Smooth muscle cell (in vitro differentiated cells): ENCODE measurements at regions not wholly inside any gene's neighbourhood (a gene's known extent, or its start where the extent isn't known, plus 50 kb on each side); places are given as distances from the start of the nearest gene placed in this dataset.

Experiments
- DNase-seq: peaks from one replicate; lab custom pipeline; 2025; ENCODE audit not compliant: unreplicated experiment; lab: John Stamatoyannopoulos, UW
- H2AFZ ChIP-seq: fragments of 200-600 bp; sonication (generic); 2 replicates; pipeline ENCODE4 v1.6.0; 2016; ENCODE audit warnings: antibody characterized with exemption, low read depth, mild to moderate bottlenecking
- H3F3A ChIP-seq: fragments of 200-600 bp; sonication (generic); 2 replicates; pipeline ENCODE4 v1.6.0; 2017; ENCODE audit warnings: antibody characterized with exemption, low read depth
- H3K27ac ChIP-seq: fragments of 200-600 bp; sonication (generic); 2 replicates; pipeline ENCODE4 v1.5.1; 2016; ENCODE audit warnings: low read depth, mild to moderate bottlenecking
- H3K27me3 ChIP-seq: fragments of 200-600 bp; sonication (generic); 2 replicates; pipeline ENCODE4 v1.6.1; 2016; ENCODE audit warnings: low read depth, mild to moderate bottlenecking
- H3K36me3 ChIP-seq: fragments of 200-600 bp; sonication (generic); 2 replicates; pipeline ENCODE4 v1.5.1; 2016; ENCODE audit warnings: low read depth
- H3K4me1 ChIP-seq: fragments of 200-600 bp; sonication (generic); 2 replicates; pipeline ENCODE4 v1.5.1; 2016; ENCODE audit warnings: low read depth
- H3K4me2 ChIP-seq: fragments of 200-600 bp; sonication (generic); 2 replicates; pipeline ENCODE4 v1.6.0; 2016; ENCODE audit warnings: mild to moderate bottlenecking
- H3K4me3 ChIP-seq: fragments of 200-600 bp; sonication (generic); 2 replicates; pipeline ENCODE4 v1.5.1; 2016; ENCODE audit warnings: mild to moderate bottlenecking
- H3K79me2 ChIP-seq: fragments of 200-600 bp; sonication (generic); 2 replicates; pipeline ENCODE4 v1.6.0; 2016; ENCODE audit warnings: low read depth, mild to moderate bottlenecking
- H3K9ac ChIP-seq: fragments of 200-600 bp; sonication (generic); 2 replicates; pipeline ENCODE4 v1.6.0; 2016; ENCODE audit warnings: low read depth
- H3K9me3 ChIP-seq: fragments of 200-600 bp; sonication (generic); replicated peaks from 2 replicates; pipeline ENCODE4 v1.5.1; 2016; ENCODE audit warnings: low read depth
- H4K20me1 ChIP-seq: fragments of 200-600 bp; sonication (generic); 2 replicates; pipeline ENCODE4 v1.6.0; 2016; ENCODE audit warnings: low read depth
- WGBS: methylation state at CpG from one replicate; pipeline ENCODE4 v1.1.7; 2016; ENCODE audit warnings: low lambda C conversion rate; 5-methylcytosine and 5-hydroxymethylcytosine counted together
- TF ChIP-seq, protein P1 (sequence below): fragments of 200-600 bp; sonication (generic); IDR thresholded peaks from 2 replicates; pipeline ENCODE4 v1.5.1; 2017; ENCODE audit warnings: borderline replicate concordance, mild to moderate bottlenecking, antibody characterized with exemption; ENCODE audit not compliant: insufficient read depth, poor library complexity, severe bottlenecking

DNA sequence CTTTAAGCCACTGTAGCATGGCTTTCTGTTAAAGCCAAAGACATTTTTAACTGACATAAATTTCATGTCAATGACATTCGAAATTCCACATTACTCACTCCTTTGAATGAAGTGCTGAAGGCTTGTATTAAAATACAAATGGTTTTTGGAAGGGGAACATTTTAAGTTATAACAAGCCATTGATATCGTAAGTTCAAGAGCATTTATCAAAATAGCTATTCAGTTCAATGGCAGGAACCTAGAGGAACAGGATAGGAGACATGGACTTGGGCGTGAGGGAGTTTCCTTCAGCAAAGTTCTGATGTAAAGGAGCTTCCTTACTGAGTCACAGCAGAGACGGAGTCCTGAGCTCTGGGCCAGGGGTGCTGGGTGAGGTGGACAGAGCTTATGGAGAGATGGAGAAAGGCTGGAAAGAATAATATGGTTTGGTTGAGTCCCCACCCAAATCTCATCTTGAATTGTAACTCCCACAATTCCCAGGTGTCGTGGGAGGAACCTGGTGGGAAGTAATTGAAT, 631.8 kb downstream of the BNC2 start:
- Histone ChIP-seq H3K9ac (no peak overlapping the region), H3K4me2 (no peak overlapping the region), H3K36me3 (no peaks in the 10 kb centered on the region), H3K4me3 (no peak overlapping the region), H4K20me1 (no peaks in the 10 kb centered on the region), H3K79me2 (no peaks in the 10 kb centered on the region), H3K4me1 (peaks cover 15% of the 10 kb centered on the region), H2AFZ (no peak overlapping the region), H3K27me3 (no peaks in the 10 kb centered on the region), H3F3A (no peaks in the 10 kb centered on the region), H3K9me3 (no peaks in the 10 kb centered on the region), H3K27ac (no peak overlapping the region)
- TF ChIP-seq, protein P1, sequence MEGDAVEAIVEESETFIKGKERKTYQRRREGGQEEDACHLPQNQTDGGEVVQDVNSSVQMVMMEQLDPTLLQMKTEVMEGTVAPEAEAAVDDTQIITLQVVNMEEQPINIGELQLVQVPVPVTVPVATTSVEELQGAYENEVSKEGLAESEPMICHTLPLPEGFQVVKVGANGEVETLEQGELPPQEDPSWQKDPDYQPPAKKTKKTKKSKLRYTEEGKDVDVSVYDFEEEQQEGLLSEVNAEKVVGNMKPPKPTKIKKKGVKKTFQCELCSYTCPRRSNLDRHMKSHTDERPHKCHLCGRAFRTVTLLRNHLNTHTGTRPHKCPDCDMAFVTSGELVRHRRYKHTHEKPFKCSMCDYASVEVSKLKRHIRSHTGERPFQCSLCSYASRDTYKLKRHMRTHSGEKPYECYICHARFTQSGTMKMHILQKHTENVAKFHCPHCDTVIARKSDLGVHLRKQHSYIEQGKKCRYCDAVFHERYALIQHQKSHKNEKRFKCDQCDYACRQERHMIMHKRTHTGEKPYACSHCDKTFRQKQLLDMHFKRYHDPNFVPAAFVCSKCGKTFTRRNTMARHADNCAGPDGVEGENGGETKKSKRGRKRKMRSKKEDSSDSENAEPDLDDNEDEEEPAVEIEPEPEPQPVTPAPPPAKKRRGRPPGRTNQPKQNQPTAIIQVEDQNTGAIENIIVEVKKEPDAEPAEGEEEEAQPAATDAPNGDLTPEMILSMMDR, result no peak
- no peak for DNase-seq
- 95% methylated on average over 5 of the region's 5 CpGs for WGBS

DNA sequence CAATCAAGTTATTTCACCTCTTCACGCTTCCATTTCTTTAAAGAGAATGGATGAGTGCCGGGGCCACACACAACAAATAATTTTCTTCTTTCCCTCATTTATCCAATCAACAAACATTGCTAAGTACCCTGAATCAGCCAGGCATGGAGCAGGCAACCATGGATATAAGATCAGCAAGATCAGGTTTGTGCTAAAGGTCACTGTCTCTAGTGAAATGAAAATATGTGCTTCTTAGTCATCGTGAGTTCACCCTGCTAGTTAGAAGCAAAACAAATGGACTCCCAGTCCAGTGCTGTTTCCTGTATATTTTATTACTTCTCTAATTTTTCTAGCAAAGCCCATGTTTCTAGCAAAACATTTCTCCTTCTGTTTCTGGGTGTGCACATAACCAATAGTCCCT, 629.2 kb downstream of the BNC2 start:
- Histone ChIP-seq H3K9me3 (no peaks in the 10 kb centered on the region), H2AFZ (no peak overlapping the region), H3K36me3 (no peaks in the 10 kb centered on the region), H3K27me3 (no peaks in the 10 kb centered on the region), H3K4me2 (no peak overlapping the region), H4K20me1 (no peaks in the 10 kb centered on the region), H3K27ac (no peak overlapping the region), H3K9ac (no peak overlapping the region), H3F3A (no peaks in the 10 kb centered on the region), H3K4me1 (peaks cover 15% of the 10 kb centered on the region), H3K4me3 (no peak overlapping the region), H3K79me2 (no peaks in the 10 kb centered on the region)
- DNase-seq, result no peak
- TF ChIP-seq, protein P1, result no peak
- WGBS, result 75% methylated on average over 3 of the region's 3 CpGs

DNA sequence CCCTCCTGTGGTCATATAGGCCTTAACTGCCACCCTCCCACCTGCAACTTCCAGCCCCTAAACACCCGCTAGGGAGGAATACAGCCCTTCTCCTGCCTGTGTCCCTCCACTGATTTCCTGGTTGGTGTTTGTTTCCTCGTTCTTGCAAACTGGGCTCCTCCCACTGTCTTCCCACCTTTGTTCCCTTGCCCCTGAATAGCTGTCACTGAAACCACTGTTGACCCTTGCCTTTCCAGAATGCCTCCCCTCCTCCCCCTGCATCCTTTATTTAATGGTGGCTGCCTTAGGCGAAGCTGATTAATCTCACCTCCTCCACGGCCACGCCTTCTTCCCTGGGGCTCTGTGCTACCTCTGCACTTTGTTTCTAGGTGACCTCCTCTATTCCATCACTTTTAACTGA, 626.7 kb downstream of the BNC2 start:
- DNase-seq, result no peak
- Histone ChIP-seq H3K4me3 (no peak overlapping the region), H3K27ac (no peak overlapping the region), H3K9me3 (no peaks in the 10 kb centered on the region), H3K9ac (no peak overlapping the region), H3K4me1 (peaks cover 15% of the 10 kb centered on the region), H3K36me3 (no peaks in the 10 kb centered on the region), H4K20me1 (no peaks in the 10 kb centered on the region), H3F3A (peaks cover 12% of the 10 kb centered on the region), H3K4me2 (no peak overlapping the region), H3K79me2 (no peaks in the 10 kb centered on the region), H3K27me3 (no peaks in the 10 kb centered on the region), H2AFZ (no peak overlapping the region)
- TF ChIP-seq, protein P1, result no peak
- WGBS, result 62% methylated on average over 5 of the region's 5 CpGs

DNA sequence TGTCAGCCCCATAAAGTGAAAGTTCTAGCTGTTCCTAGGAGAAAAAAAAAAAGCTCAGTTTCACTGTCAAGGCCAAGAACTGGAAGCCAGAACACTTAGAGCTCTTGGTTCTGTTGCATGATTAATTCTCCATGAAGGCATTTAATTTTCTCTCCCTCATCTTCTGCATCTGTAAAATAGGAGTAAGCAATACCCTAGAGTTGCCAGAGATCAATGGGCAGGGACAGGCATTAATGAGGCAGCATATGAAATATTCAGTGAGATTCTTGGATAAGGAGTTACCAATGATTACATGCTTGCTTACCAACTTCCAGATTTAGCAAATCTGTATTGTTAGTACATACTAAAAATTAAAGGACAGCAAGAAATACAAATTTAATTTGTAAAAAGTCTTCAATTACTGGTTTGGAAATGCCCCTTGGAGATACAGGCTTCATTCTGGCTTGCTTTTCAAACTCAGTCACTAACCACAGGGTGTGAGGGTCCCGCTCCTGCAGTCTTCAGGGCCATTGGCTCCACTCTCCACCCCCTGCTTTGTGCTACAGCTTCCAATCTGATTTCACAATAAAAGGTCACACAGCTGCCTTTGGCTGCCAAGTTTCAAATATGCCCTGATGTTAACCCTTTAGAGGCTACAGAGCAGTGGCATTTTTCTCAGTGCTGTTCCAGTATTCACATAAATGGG, 624.6 kb downstream of the BNC2 start:
- WGBS, result 78% methylated on average over 1 of the region's 1 CpG
- no peak overlapping the region for H2AFZ ChIP-seq
- no peak overlapping the region for H3K9ac ChIP-seq
- no peaks in the 10 kb centered on the region for H3K79me2 ChIP-seq
- H3K4me3 ChIP-seq, result no peak overlapping the region
- H3K27me3 ChIP-seq, result no peaks in the 10 kb centered on the region
- H3F3A ChIP-seq, result peaks cover 12% of the 10 kb centered on the region
- H3K4me1 ChIP-seq, result peaks cover 15% of the 10 kb centered on the region
- H3K27ac ChIP-seq, result no peak overlapping the region
- H3K36me3 ChIP-seq, result no peaks in the 10 kb centered on the region
- no peak overlapping the region for H3K4me2 ChIP-seq
- no peaks in the 10 kb centered on the region for H3K9me3 ChIP-seq
- no peak for DNase-seq
- no peaks in the 10 kb centered on the region for H4K20me1 ChIP-seq
- TF ChIP-seq, protein P1, result no peak
